Stimulated activated CD8-positive, alpha-beta memory T cell treated with anti-CD3 and anti-CD28 coated beads, Interleukin-15, amount 100 ng/mL, for 24 hours (primary cell): ENCODE measurements at regions not wholly inside any gene's neighbourhood (a gene's known extent, or its start where the extent isn't known, plus 50 kb on each side); places are given as distances from the start of the nearest gene placed in this dataset.

Experiments
- DNase-seq: peaks from one replicate; pipeline ENCODE4 v3.0.0-alpha.2; 2020; ENCODE audit warnings: low read depth

GRCh38 chr2:196530910-196531309 lies 108.6 kb upstream of the CCDC150 start:
- no peak for DNase-seq

- DNase-seq, result no peak
Observed at GRCh38 chr2:196533772-196534397, 105.6 kb upstream of the CCDC150 start.

GRCh38 chr2:196534495-196534894 lies 105.0 kb upstream of the CCDC150 start:
- DNase-seq, result no peak

GRCh38 chr2:196535061-196535460 lies 104.5 kb upstream of the CCDC150 start:
- no peak for DNase-seq

- DNase-seq, result no peak
Observed at GRCh38 chr2:196535742-196536141, 103.8 kb upstream of the CCDC150 start.

GRCh38 chr2:196537311-196537710 lies 102.2 kb upstream of the CCDC150 start:
- no peak for DNase-seq

GRCh38 chr2:196538189-196538588 lies 101.3 kb upstream of the CCDC150 start:
- no peak for DNase-seq

GRCh38 chr2:196538646-196539045 lies 100.9 kb upstream of the CCDC150 start:
- no peak for DNase-seq

GRCh38 chr2:196544906-196545433 lies 94.5 kb upstream of the CCDC150 start:
- no peak for DNase-seq

GRCh38 chr2:196546151-196546919 lies 93.2 kb upstream of the CCDC150 start:
- DNase-seq, result no peak

- DNase-seq, result no peak
Observed at GRCh38 chr2:196549052-196549451, 90.5 kb upstream of the CCDC150 start.

GRCh38 chr2:196551014-196551413 lies 88.5 kb upstream of the CCDC150 start:
- no peak for DNase-seq

- DNase-seq, result no peak
Observed at GRCh38 chr2:196555161-196555560, 84.4 kb upstream of the CCDC150 start.

GRCh38 chr2:196555726-196556125 lies 83.8 kb upstream of the CCDC150 start:
- no peak for DNase-seq

- no peak for DNase-seq
Observed at GRCh38 chr2:196558497-196558896, 81.0 kb upstream of the CCDC150 start.

GRCh38 chr2:196563876-196564275 lies 75.6 kb upstream of the CCDC150 start:
- no peak for DNase-seq

GRCh38 chr2:196565106-196565765 lies 74.3 kb upstream of the CCDC150 start:
- DNase-seq, result no peak

GRCh38 chr2:196565982-196566381 lies 73.5 kb upstream of the CCDC150 start:
- no peak for DNase-seq

GRCh38 chr2:196566961-196567666 lies 72.4 kb upstream of the CCDC150 start:
- DNase-seq, result no peak

- DNase-seq, result no peak
Observed at GRCh38 chr2:196568506-196568905, 71.0 kb upstream of the CCDC150 start.

GRCh38 chr2:196584903-196585302 lies 54.6 kb upstream of the CCDC150 start:
- DNase-seq, result no peak

GRCh38 chr2:196586511-196586991 lies 53.0 kb upstream of the CCDC150 start:
- DNase-seq, result no peak
